Neural progenitor cell (in vitro differentiated cells): ENCODE measurements at regions not wholly inside any gene's neighbourhood (a gene's known extent, or its start where the extent isn't known, plus 50 kb on each side); places are given as distances from the start of the nearest gene placed in this dataset.
A peak's percentile ranks its signal among the peaks of the same experiment; 100 is the strongest.

Experiments
- DNase-seq: peaks from one replicate; pipeline ENCODE4 v3.0.0-alpha.2; 2016; ENCODE audit warnings: low spot score
- H2AFZ ChIP-seq: fragments of 200-600 bp; sonication (generic); replicated peaks from 2 replicates; pipeline ENCODE4 v1.6.1; 2016; ENCODE audit warnings: antibody characterized with exemption
- H3F3A ChIP-seq: fragments of 200-600 bp; sonication (generic); 2 replicates; pipeline ENCODE4 v1.6.1; 2016; ENCODE audit warnings: antibody characterized with exemption, low read depth
- H3K27ac ChIP-seq: fragments of 200-600 bp; sonication (generic); 2 replicates; pipeline ENCODE4 v1.5.1; 2016; ENCODE audit warnings: mild to moderate bottlenecking
- H3K27me3 ChIP-seq: fragments of 200-600 bp; sonication (generic); 2 replicates; pipeline ENCODE4 v1.6.1; 2016; ENCODE audit warnings: mild to moderate bottlenecking, moderate library complexity
- H3K36me3 ChIP-seq: fragments of 200-600 bp; sonication (generic); 2 replicates; pipeline ENCODE4 v1.5.1; 2016
- H3K4me1 ChIP-seq: fragments of 200-600 bp; sonication (generic); 2 replicates; pipeline ENCODE4 v1.6.1; 2016; ENCODE audit warnings: mixed run types
- H3K4me2 ChIP-seq: fragments of 200-600 bp; sonication (generic); 2 replicates; pipeline ENCODE4 v1.6.1; 2016
- H3K4me3 ChIP-seq: fragments of 200-600 bp; sonication (generic); 2 replicates; pipeline ENCODE4 v1.5.1; 2016
- H3K79me2 ChIP-seq: fragments of 200-600 bp; sonication (generic); 2 replicates; pipeline ENCODE4 v1.6.1; 2016; ENCODE audit warnings: low read depth
- H3K9ac ChIP-seq: fragments of 200-600 bp; sonication (generic); 2 replicates; pipeline ENCODE4 v1.6.1; 2016
- H3K9me3 ChIP-seq: fragments of 200-600 bp; sonication (generic); 2 replicates; pipeline ENCODE4 v1.5.1; 2016; ENCODE audit warnings: low read depth
- H4K20me1 ChIP-seq: fragments of 200-600 bp; sonication (generic); 2 replicates; pipeline ENCODE4 v1.6.1; 2016; ENCODE audit warnings: low read depth
- H3K27ac Mint-ChIP-seq: 3 replicates; pipeline ENCODE4 v1.8.0; 2021; ENCODE audit warnings: mixed read lengths
- H3K27me3 Mint-ChIP-seq: 2 replicates; pipeline ENCODE4 v1.8.0; 2022; ENCODE audit warnings: low read depth, mild to moderate bottlenecking, inconsistent platforms, moderate library complexity, mixed read lengths; ENCODE audit not compliant: insufficient read depth
- H3K36me3 Mint-ChIP-seq: 3 replicates; pipeline ENCODE4 v1.8.0; 2021; ENCODE audit warnings: mixed read lengths
- H3K4me1 Mint-ChIP-seq: 3 replicates; pipeline ENCODE4 v1.8.0; 2021; ENCODE audit warnings: mixed read lengths
- H3K4me3 Mint-ChIP-seq: 3 replicates; pipeline ENCODE4 v1.8.0; 2021; ENCODE audit warnings: mild to moderate bottlenecking, moderate library complexity, mixed read lengths
- H3K9me3 Mint-ChIP-seq: 3 replicates; pipeline ENCODE4 v1.8.0; 2020; ENCODE audit warnings: mixed read lengths
- CTCF ChIP-seq: fragments of 200-600 bp; sonication (generic); IDR thresholded peaks from 2 replicates; pipeline ENCODE4 v1.5.1; 2017; ENCODE audit warnings: antibody characterized with exemption, mild to moderate bottlenecking
- EZH2 ChIP-seq: fragments of 200-600 bp; sonication (generic); IDR thresholded peaks from 2 replicates; pipeline ENCODE4 v1.6.1; 2017; ENCODE audit warnings: antibody characterized with exemption, mild to moderate bottlenecking, moderate library complexity
- EZH2phosphoT487 ChIP-seq: fragments of 200-600 bp; sonication (generic); IDR thresholded peaks from 2 replicates; pipeline ENCODE4 v1.6.1; 2017; ENCODE audit warnings: antibody characterized with exemption

- Histone ChIP-seq H3K79me2 (no peaks in the 10 kb centered on the region), H4K20me1 (no peaks in the 10 kb centered on the region), H3K9ac (no peak overlapping the region), H3K27me3 (no peaks in the 10 kb centered on the region), H3K4me1 (peaks cover 1% of the 10 kb centered on the region), H3K4me2 (no peak overlapping the region), H3K4me3 (no peak overlapping the region), H3K36me3 (no peaks in the 10 kb centered on the region), H3K9me3 (no peaks in the 10 kb centered on the region), H3F3A (no peaks in the 10 kb centered on the region), H3K27ac (no peak overlapping the region), H2AFZ (no peak overlapping the region)
- peaks cover 15% of the 10 kb centered on the region for H3K27me3 Mint-ChIP-seq
- H3K4me3 Mint-ChIP-seq = no peak overlapping the region
- H3K4me1 Mint-ChIP-seq = peaks cover 23% of the 10 kb centered on the region
- TF ChIP-seq CTCF (no peak), EZH2phosphoT487 (no peak), EZH2 (no peak)
- H3K36me3 Mint-ChIP-seq = no peaks in the 10 kb centered on the region
- no peak for DNase-seq
- peaks cover 12% of the 10 kb centered on the region for H3K9me3 Mint-ChIP-seq
- peak overlapping the region; percentile 62 for H3K27ac Mint-ChIP-seq
Observed at GRCh38 chr14:101178184-101179072, 274.9 kb upstream of the RTL1 start.

GRCh38 chr14:101179691-101180211 lies 276.2 kb upstream of the RTL1 start:
- Histone ChIP-seq H3K27ac (no peak overlapping the region), H3K4me2 (no peak overlapping the region), H4K20me1 (no peaks in the 10 kb centered on the region), H2AFZ (no peak overlapping the region), H3K4me3 (no peak overlapping the region), H3K9me3 (no peaks in the 10 kb centered on the region), H3K9ac (no peak overlapping the region), H3K27me3 (no peaks in the 10 kb centered on the region), H3K4me1 (peaks cover 8% of the 10 kb centered on the region), H3K36me3 (no peaks in the 10 kb centered on the region), H3F3A (no peaks in the 10 kb centered on the region), H3K79me2 (no peaks in the 10 kb centered on the region)
- no peak for DNase-seq
- Mint-ChIP-seq H3K9me3 (peaks cover 11% of the 10 kb centered on the region), H3K27ac (no peak overlapping the region), H3K4me3 (no peak overlapping the region), H3K4me1 (peaks cover 30% of the 10 kb centered on the region), H3K36me3 (no peaks in the 10 kb centered on the region), H3K27me3 (peaks cover 16% of the 10 kb centered on the region)
- TF ChIP-seq CTCF (no peak), EZH2phosphoT487 (no peak), EZH2 (no peak)

GRCh38 chr14:101181446-101182313 lies 278.2 kb upstream of the RTL1 start:
- no peak overlapping the region for H3K27ac Mint-ChIP-seq
- TF ChIP-seq EZH2 = no peak
- no peak for TF ChIP-seq CTCF
- no peak for TF ChIP-seq EZH2phosphoT487
- no peaks in the 10 kb centered on the region for H4K20me1 ChIP-seq
- H3K4me1 Mint-ChIP-seq = peaks cover 43% of the 10 kb centered on the region
- no peak overlapping the region for H3K9ac ChIP-seq
- H3K36me3 Mint-ChIP-seq = no peaks in the 10 kb centered on the region
- H3K4me1 ChIP-seq = peaks cover 14% of the 10 kb centered on the region
- H3K9me3 Mint-ChIP-seq = peaks cover 11% of the 10 kb centered on the region
- H3K27ac ChIP-seq = no peak overlapping the region
- H3K27me3 Mint-ChIP-seq = peaks cover 20% of the 10 kb centered on the region
- no peaks in the 10 kb centered on the region for H3K36me3 ChIP-seq
- DNase-seq = no peak
- H2AFZ ChIP-seq = no peak overlapping the region
- H3K4me3 ChIP-seq = no peak overlapping the region
- H3K79me2 ChIP-seq = no peaks in the 10 kb centered on the region
- no peaks in the 10 kb centered on the region for H3K9me3 ChIP-seq
- no peak overlapping the region for H3K4me2 ChIP-seq
- H3K27me3 ChIP-seq = no peaks in the 10 kb centered on the region
- H3K4me3 Mint-ChIP-seq = no peak overlapping the region
- H3F3A ChIP-seq = no peaks in the 10 kb centered on the region
